Activated naive CD8-positive, alpha-beta T cell (primary cell): ENCODE measurements at regions not wholly inside any gene's neighbourhood (a gene's known extent, or its start where the extent isn't known, plus 50 kb on each side); places are given as distances from the start of the nearest gene placed in this dataset.
A peak's percentile ranks its signal among the peaks of the same experiment; 100 is the strongest.
"Not testable (repeated sequence)": the region's sequence is repeated elsewhere in the genome, so short reads cannot be mapped to it uniquely, and the experiment has no call there.

Experiments
- H3K27ac Mint-ChIP-seq: one replicate; pipeline ENCODE4 v1.8.0; 2021; ENCODE audit warnings: mixed read lengths
- H3K27me3 Mint-ChIP-seq: one replicate; pipeline ENCODE4 v1.8.0; 2021; ENCODE audit warnings: mixed read lengths
- H3K36me3 Mint-ChIP-seq: one replicate; pipeline ENCODE4 v1.8.0; 2021; ENCODE audit warnings: mixed read lengths
- H3K4me1 Mint-ChIP-seq: one replicate; pipeline ENCODE4 v1.8.0; 2021; ENCODE audit warnings: low read depth, mixed read lengths
- H3K4me3 Mint-ChIP-seq: one replicate; pipeline ENCODE4 v1.8.0; 2021; ENCODE audit warnings: mild to moderate bottlenecking, mixed read lengths
- H3K9me3 Mint-ChIP-seq: one replicate; pipeline ENCODE4 v1.8.0; 2021; ENCODE audit warnings: low read depth, mixed read lengths

DNA sequence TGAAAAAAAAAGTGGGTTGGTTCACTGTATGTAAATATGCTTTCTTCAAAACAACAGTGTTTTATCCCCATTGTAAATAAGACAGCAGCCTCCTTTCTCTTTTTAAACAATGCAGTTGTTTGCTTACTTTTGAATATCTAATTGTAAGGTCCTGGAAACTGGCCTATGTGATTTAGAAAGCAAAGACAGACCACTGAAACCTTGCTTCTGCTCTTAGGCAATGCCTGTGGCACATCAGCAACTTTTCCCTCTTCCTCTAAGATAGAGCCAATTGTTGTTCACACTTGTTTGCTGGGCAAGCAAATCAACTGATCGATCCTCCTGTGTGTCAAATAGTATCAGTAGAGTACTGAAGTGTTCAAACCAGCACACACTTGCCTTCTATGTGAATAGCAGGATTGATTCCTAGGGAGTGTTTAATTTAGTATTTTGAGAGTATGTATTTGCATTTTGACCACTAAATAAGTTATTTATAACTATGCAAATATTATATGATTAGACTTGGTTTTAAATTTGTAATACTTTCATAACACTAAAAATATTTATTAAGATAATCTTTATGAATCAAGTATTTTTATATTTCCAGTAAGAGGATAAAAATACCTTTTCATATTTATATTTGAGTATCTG, 55.4 kb upstream of the GRPR start:
- Mint-ChIP-seq H3K36me3 (no peaks in the 10 kb centered on the region), H3K4me3 (no peak overlapping the region), H3K27me3 (no peaks in the 10 kb centered on the region), H3K4me1 (no peaks in the 10 kb centered on the region), H3K27ac (no peak overlapping the region), H3K9me3 (no peaks in the 10 kb centered on the region)

DNA sequence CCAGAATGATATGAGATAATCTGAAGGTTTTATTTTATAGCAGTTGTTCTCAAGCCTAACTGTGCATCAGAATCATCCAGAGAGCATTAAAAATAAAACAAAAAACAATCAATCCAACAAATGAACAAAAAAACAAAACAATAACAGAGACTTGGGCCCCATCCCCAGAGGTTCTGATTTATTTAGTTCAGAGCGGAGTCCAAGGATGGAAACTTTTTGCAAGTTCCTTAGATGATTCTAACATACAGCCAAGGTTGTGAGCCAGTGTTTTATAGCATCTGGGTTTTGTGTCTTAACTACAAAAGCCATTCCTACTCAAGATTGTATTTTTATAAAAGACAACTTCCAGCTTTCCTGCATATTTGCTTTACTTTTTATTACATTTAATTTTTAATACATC, 59.4 kb upstream of the GRPR start:
- Mint-ChIP-seq H3K36me3 (no peaks in the 10 kb centered on the region), H3K27ac (no peak overlapping the region)

DNA sequence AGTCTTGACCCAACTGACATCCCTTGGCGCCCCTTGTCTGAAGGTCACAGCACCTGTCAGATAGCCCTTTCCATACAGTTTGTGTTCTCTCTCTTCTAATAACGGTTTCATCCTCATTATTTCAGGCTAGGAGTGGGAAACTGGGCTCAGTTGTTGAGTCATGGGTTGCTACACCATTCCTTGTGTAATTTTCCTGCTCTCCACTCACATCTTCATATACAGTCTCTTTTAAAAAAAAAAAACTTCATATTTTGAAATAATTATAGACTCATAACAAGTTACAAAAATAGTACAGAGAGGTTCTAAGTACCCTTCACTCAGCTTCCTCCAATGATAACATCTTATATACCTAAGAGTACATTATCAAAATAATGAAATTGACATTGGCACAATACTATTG, 60.2 kb upstream of the GRPR start:
- H3K9me3 Mint-ChIP-seq = no peaks in the 10 kb centered on the region
- H3K4me3 Mint-ChIP-seq = no peak overlapping the region

More for the DNA sequence above, 59.4 kb upstream of the GRPR start:
- Mint-ChIP-seq H3K4me3 (no peak overlapping the region), H3K27me3 (no peaks in the 10 kb centered on the region), H3K9me3 (no peaks in the 10 kb centered on the region), H3K4me1 (no peaks in the 10 kb centered on the region)

DNA sequence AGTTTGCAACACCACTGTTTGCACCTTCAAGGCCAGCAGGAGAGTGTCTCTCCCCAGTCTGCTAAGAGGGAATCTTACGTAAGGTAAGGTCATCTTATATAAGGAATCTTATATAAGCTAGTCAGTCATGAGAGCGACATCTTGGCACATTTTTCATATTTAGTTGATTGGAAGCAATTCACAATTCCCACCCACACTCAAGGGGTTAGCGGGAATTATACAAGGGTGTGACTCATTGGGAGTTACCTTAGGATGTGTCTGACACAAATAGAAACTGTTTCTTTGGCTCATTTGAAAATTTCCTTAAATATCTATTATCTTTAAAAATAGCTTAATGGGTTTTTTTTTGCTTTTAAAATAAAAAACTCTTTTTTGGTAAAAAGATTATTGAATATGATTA, 62.1 kb upstream of the GRPR start:
- no peaks in the 10 kb centered on the region for H3K27me3 Mint-ChIP-seq
- no peak overlapping the region for H3K27ac Mint-ChIP-seq
- no peaks in the 10 kb centered on the region for H3K9me3 Mint-ChIP-seq
- no peaks in the 10 kb centered on the region for H3K36me3 Mint-ChIP-seq
- H3K4me3 Mint-ChIP-seq = no peak overlapping the region
- no peaks in the 10 kb centered on the region for H3K4me1 Mint-ChIP-seq

More for the DNA sequence above, 60.2 kb upstream of the GRPR start:
- Mint-ChIP-seq H3K36me3 (no peaks in the 10 kb centered on the region), H3K27me3 (no peaks in the 10 kb centered on the region), H3K4me1 (no peaks in the 10 kb centered on the region), H3K27ac (no peak overlapping the region)

DNA sequence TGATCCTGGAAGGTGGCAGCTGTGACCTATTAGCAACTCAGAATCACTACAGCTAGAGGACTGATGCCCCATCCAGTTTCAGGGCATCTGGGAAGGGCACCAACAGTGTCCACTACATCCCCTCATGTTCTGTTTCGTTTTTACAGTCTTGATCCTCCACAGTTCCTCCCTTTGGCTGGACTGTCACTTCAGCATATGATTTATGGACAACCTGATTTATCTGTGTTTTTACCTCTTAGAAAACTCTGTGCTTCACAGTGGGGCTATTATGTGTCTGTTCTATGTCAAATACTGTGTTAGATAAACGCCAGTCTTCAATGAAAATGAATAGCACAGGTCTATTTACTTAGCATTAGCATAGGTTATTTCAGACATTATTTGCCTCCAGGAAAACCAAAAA, 63.1 kb upstream of the GRPR start:
- H3K9me3 Mint-ChIP-seq = no peaks in the 10 kb centered on the region
- H3K4me1 Mint-ChIP-seq = no peaks in the 10 kb centered on the region

DNA sequence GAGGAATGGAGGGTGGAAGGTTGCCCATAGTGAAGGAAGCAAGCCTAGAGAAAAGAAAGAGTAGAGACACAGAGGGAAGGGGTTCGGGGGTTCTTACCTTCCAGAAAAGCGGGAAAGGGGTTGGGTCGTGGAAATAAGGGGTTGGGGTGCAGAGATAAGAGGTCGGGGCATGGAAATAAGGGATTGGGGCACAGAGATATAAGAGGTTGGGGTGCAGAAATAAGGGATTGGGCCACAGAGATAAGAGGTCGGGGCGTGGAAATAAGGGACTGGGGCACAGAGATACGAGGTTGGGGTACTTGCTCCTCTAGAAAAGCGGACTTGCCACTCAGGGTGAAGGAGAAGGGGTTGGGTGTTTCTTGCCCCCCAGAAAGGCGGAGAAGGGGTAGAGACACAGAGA, 74.2 kb upstream of the GRPR start:
- H3K27ac Mint-ChIP-seq, H3K27me3 Mint-ChIP-seq, H3K9me3 Mint-ChIP-seq, H3K36me3 Mint-ChIP-seq, H3K4me3 Mint-ChIP-seq, H3K4me1 Mint-ChIP-seq: not testable (repeated sequence)

More for the DNA sequence above, 63.1 kb upstream of the GRPR start:
- no peaks in the 10 kb centered on the region for H3K36me3 Mint-ChIP-seq
- H3K27me3 Mint-ChIP-seq = no peaks in the 10 kb centered on the region
- no peak overlapping the region for H3K27ac Mint-ChIP-seq
- no peak overlapping the region for H3K4me3 Mint-ChIP-seq

DNA sequence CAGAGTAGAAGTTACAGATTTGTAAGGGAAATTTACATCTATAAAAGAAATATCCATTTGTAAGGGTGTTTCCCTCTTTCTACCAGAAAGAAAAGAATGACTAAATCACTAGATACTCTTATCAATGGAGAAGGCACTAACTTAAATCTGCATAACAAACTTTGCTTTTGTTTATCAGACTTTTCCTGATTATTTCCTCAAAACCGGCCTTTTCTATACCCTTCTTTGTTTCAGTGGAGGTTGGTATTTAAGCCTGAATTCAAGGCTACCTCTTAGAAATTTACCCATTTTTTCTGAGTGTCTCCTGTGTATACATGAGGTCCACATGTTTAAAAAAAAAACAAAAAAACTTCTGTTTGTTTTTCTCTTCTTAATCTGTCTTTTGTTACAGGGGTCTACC, 80.4 kb upstream of the GRPR start:
- no peaks in the 10 kb centered on the region for H3K36me3 Mint-ChIP-seq
- no peak overlapping the region for H3K27ac Mint-ChIP-seq
- H3K27me3 Mint-ChIP-seq = peaks cover 1% of the 10 kb centered on the region
- no peaks in the 10 kb centered on the region for H3K4me1 Mint-ChIP-seq
- H3K4me3 Mint-ChIP-seq = no peak overlapping the region
- H3K9me3 Mint-ChIP-seq = no peaks in the 10 kb centered on the region

DNA sequence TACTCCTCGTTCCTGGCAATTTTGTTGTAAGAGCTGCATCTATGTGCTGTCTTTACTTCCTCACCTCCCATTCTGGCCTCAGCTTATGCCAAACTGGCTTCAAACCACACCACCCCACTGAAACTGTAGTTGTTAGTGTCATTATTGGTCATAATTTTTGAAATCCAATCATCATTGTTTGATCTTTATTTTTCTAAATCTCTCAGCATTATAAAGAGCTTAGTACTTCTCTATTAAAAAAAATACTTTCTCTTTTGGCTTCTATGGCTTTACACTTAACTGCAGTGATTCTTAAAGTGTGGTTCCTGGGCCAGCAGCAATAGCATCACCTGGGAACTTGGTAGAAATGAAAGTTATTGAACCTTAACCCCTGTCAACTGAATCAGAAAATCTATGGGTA, 83.5 kb upstream of the GRPR start:
- Mint-ChIP-seq H3K4me3 (no peak overlapping the region), H3K27me3 (peaks cover 1% of the 10 kb centered on the region), H3K27ac (no peak overlapping the region), H3K9me3 (no peaks in the 10 kb centered on the region), H3K4me1 (no peaks in the 10 kb centered on the region), H3K36me3 (no peaks in the 10 kb centered on the region)

DNA sequence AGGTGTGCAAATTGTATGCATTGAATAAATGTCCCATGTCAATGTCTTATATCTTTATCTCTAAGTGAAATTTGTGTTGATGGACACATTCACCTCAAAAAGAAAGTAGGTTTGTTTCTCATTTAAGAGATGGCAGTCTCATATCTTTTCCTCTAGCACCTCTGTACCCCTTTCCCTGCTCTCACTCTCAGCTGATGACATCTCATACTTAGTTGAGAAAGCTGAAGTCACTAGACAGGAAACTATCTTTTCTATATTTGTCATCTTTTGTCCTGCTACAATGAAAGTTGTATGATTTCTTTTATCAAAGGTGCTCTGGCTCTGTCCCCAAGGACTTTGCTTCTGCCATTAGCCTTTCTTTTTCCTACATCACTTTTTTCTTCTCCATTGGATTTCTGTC, 84.0 kb upstream of the GRPR start:
- Mint-ChIP-seq H3K9me3 (no peaks in the 10 kb centered on the region), H3K4me3 (no peak overlapping the region), H3K27me3 (peaks cover 3% of the 10 kb centered on the region), H3K27ac (no peak overlapping the region), H3K4me1 (no peaks in the 10 kb centered on the region), H3K36me3 (no peaks in the 10 kb centered on the region)

DNA sequence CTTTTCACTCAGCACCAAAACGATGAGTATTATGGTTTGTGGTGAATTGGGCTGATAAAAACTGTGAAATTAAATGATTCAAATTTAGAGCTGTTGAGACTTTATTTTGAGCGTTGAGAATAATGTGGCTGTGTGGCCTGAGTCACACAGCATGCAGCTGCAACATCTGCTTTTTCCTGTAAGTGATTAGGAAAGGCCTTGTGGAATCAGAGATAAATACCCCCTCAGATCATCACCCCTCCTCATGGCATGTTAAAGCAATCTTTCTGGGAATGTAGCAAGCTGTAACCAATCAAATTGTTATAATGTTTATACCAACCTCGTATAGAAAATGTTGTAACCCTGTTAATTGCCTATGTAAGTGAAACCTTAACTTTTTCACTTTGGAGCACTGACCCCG, 90.0 kb upstream of the GRPR start:
- Mint-ChIP-seq H3K36me3 (no peaks in the 10 kb centered on the region), H3K9me3 (no peaks in the 10 kb centered on the region), H3K27me3 (peaks cover 1% of the 10 kb centered on the region), H3K4me1 (no peaks in the 10 kb centered on the region), H3K4me3 (no peak overlapping the region), H3K27ac (no peak overlapping the region)

DNA sequence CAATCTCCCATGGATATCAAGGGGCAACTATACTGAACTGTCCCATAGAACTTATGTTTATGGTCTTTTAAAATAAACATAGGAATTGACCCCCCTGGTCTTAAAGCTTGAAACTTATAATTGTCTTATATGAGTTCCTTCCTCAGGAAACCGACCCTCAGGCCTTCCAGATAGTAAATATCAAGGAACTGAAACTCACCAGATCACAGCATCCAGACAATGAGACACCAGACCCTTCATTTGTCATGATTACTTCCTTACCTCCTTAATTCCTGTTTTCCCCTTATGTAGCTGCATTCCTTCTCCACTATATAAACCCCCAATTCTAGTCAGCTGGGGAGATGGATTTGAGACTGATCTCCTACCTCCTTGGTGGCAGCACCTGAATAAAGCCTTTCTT, 94.8 kb upstream of the GRPR start:
- H3K4me1 Mint-ChIP-seq = peaks cover 2% of the 10 kb centered on the region
- H3K36me3 Mint-ChIP-seq = no peaks in the 10 kb centered on the region
- H3K27me3 Mint-ChIP-seq = no peaks in the 10 kb centered on the region
- H3K4me3 Mint-ChIP-seq = no peak overlapping the region
- H3K9me3 Mint-ChIP-seq = no peaks in the 10 kb centered on the region
- H3K27ac Mint-ChIP-seq = no peak overlapping the region

DNA sequence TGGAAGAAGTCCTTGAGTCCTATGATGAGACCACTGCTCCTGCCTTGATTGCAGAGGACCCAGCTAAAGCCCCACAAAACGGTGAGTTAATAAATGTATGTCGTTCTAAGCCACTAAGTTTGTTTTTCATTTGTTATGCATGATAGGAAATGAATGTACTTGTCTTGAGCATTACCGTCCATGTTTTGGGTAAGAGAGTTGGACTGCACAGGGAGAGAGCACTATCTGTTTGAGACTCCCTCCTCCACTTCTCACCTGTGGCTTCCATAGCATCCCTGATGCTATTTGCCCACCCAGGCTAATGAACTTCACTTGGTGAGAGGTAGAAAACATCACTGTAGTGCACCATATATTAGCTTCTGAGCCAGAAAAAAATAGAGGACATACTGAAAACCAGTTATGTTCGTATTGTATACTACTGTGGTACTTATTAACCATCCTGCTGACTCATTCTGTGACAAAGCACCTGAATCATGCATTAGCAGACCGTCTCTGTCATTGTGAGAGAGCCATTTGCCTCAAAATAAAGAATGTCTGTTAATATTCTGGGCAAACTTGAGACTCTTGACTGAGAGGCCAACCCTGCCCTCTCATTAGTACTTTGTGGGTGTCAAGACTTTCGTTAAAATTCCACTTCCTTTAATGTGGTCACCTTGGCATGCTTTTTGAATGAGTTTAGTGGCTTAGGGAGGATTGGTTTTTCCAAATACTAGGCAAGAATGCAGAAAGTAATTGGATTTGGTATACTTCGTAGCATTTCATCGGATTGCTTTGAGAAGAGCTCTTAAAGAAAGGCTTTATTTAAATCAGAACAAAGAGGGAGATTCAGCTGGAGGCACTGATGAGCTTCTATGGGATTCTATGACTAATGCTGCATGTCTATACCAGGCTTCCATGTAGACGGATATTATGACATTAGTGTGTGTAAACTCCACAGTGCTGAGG, 99.3 kb upstream of the GRPR start:
- Mint-ChIP-seq H3K4me1 (peaks cover 6% of the 10 kb centered on the region), H3K27me3 (no peaks in the 10 kb centered on the region), H3K9me3 (no peaks in the 10 kb centered on the region), H3K4me3 (no peak overlapping the region), H3K27ac (peak overlapping the region; percentile 50), H3K36me3 (no peaks in the 10 kb centered on the region)

DNA sequence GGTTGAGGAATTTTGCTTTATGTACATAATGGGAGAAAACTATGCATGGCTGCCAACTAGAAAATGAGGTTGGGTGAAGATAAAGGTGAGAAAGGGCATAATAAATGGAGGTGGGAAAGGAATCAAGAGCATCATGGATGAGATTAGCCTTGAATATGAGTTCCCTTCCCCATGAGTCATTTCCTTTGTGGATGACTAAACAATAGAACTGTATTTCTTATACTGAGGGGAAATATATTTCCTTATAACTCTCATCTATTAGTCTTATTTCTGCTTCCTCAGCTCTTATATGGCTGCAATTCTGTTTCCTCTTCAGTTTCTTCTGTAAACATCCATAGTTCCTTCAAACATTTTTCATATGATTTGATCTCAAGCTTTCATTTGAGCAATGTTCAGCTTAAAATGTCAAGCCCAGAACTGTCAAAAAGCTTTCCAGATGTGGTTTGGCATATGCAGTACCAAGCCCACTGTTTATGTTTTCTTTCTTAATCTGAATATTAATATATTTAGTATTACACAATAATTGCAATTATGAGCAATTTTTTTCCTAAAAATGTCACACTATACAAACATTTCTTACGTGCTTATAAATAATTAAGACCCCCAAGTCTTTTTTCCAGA, 100.7 kb upstream of the GRPR start:
- Mint-ChIP-seq H3K27ac (no peak overlapping the region), H3K27me3 (no peaks in the 10 kb centered on the region), H3K4me1 (peaks cover 6% of the 10 kb centered on the region), H3K4me3 (no peak overlapping the region), H3K9me3 (no peaks in the 10 kb centered on the region), H3K36me3 (no peaks in the 10 kb centered on the region)

DNA sequence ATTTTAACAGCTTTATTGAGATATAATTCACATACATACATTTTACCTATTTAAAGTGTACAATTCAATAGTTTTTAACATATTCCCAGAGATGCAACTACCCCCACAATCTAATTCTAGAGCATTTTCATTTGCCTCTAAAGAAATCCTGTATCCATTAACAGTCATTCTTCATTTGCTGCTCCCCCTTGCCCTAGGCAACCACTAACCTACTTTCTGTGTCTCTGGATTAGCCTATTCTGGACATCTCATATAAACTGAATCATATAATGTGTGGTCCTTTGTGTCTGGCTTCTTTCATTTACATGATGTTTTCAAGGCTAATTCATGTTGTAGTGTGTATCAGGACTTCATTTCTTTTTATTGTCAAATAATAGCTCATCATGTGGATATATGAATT, 105.1 kb upstream of the GRPR start:
- Mint-ChIP-seq H3K4me1 (peaks cover 3% of the 10 kb centered on the region), H3K27me3 (no peaks in the 10 kb centered on the region), H3K4me3 (no peak overlapping the region), H3K27ac (no peak overlapping the region), H3K36me3 (no peaks in the 10 kb centered on the region), H3K9me3 (no peaks in the 10 kb centered on the region)

DNA sequence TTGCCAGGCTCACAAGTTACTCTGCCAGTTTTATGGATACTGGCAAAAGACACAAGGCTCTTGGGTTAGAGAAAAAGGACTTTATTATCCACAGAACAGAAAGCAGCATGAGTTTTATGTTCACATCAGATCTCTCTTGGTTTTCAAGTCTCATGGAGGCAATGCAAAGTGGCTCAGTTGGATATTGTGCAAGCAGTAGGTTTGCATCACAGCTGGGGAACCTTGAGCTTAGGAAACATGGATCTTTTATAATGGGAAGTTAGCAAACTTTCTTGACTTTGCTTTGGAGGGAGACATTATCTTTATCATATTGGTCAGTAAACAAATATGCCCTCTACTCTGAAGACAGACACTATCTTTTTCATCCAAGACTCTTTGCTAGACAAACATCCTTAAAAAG, 109.2 kb upstream of the GRPR start:
- Mint-ChIP-seq H3K4me3 (no peak overlapping the region), H3K4me1 (no peaks in the 10 kb centered on the region), H3K36me3 (no peaks in the 10 kb centered on the region), H3K9me3 (no peaks in the 10 kb centered on the region), H3K27ac (no peak overlapping the region), H3K27me3 (no peaks in the 10 kb centered on the region)
